Activated CD8-positive, alpha-beta memory T cell treated with anti-CD3 and anti-CD28 coated beads, Interleukin-2, amount 10 ng/mL, durations not matched to agents 7 days and 5 days (primary cell): ENCODE measurements at regions not wholly inside any gene's neighbourhood (a gene's known extent, or its start where the extent isn't known, plus 50 kb on each side); places are given as distances from the start of the nearest gene placed in this dataset.
"Not testable (repeated sequence)": the region's sequence is repeated elsewhere in the genome, so short reads cannot be mapped to it uniquely, and the experiment has no call there.

Experiments used
- ATAC-seq: fragments of 150-1000 bp; cut with Tn5 transposase; one replicate; pipeline ENCODE4 v1.10.0; 2021; ENCODE audit warnings: moderate library complexity
- CTCF ChIA-PET: fragments of 350-600 bp; sonication (Branson Sonifier 250); formaldehyde crosslinking; loops from one replicate; lab custom pipeline; 2021; ENCODE audit warnings: antibody characterized with exemption; lab: Charles Lee
- DNase-seq: peaks from one replicate; pipeline ENCODE4 v3.0.0-alpha.2; 2020
- H3K27ac Mint-ChIP-seq: one replicate; pipeline ENCODE4 v1.8.0; 2021; ENCODE audit warnings: mild to moderate bottlenecking, mixed read lengths
- H3K27me3 Mint-ChIP-seq: one replicate; pipeline ENCODE4 v1.8.0; 2021; ENCODE audit warnings: mixed read lengths
- H3K36me3 Mint-ChIP-seq: one replicate; pipeline ENCODE4 v1.8.0; 2021; ENCODE audit warnings: mild to moderate bottlenecking, mixed read lengths
- H3K4me1 Mint-ChIP-seq: one replicate; pipeline ENCODE4 v1.8.0; 2021; ENCODE audit warnings: mixed read lengths
- H3K4me3 Mint-ChIP-seq: one replicate; pipeline ENCODE4 v1.8.0; 2021; ENCODE audit warnings: mild to moderate bottlenecking, moderate library complexity, mixed read lengths
- H3K9me3 Mint-ChIP-seq: one replicate; pipeline ENCODE4 v1.8.0; 2022; ENCODE audit warnings: low read depth, mixed read lengths

GRCh38 chr7:127317447-127317961 is 64.8 kb upstream of the GRM8 start:
- CTCF ChIA-PET, result no interaction called here
- H3K9me3 Mint-ChIP-seq, result peaks cover 4% of the 10 kb centered on the region
- no peak overlapping the region for H3K4me3 Mint-ChIP-seq
- H3K4me1 Mint-ChIP-seq, result peaks cover 10% of the 10 kb centered on the region
- peaks cover 23% of the 10 kb centered on the region for H3K27me3 Mint-ChIP-seq
- H3K27ac Mint-ChIP-seq, result no peak overlapping the region
- H3K36me3 Mint-ChIP-seq, result peaks cover 1% of the 10 kb centered on the region
- DNase-seq, result no peak
- ATAC-seq, result no peak

GRCh38 chr7:127316819-127317218 is 64.1 kb upstream of the GRM8 start:
- H3K9me3 Mint-ChIP-seq, CTCF ChIA-PET, DNase-seq, H3K4me3 Mint-ChIP-seq, H3K4me1 Mint-ChIP-seq, H3K36me3 Mint-ChIP-seq, ATAC-seq, H3K27ac Mint-ChIP-seq: not testable (repeated sequence)
- H3K27me3 Mint-ChIP-seq, result peaks cover 23% of the 10 kb centered on the region

GRCh38 chr7:127304087-127304486 is 51.3 kb upstream of the GRM8 start:
- Mint-ChIP-seq H3K4me3 (no peak overlapping the region), H3K9me3 (no peaks in the 10 kb centered on the region), H3K36me3 (no peaks in the 10 kb centered on the region), H3K4me1 (no peaks in the 10 kb centered on the region), H3K27me3 (peaks cover 23% of the 10 kb centered on the region), H3K27ac (no peak overlapping the region)
- CTCF ChIA-PET, result interaction anchor here (1.0 to 1.8 kb wide), 3 partner anchors 12 to 19 kb away, joined by 3 to 4 read pairs (median 3); no protein-coding TSS in a partner anchor
- ATAC-seq, result no peak
- DNase-seq, result no peak

- no peaks in the 10 kb centered on the region for H3K36me3 Mint-ChIP-seq
- no peak for DNase-seq
- H3K4me3 Mint-ChIP-seq, result no peak overlapping the region
- H3K27me3 Mint-ChIP-seq, result peaks cover 33% of the 10 kb centered on the region
- no peaks in the 10 kb centered on the region for H3K4me1 Mint-ChIP-seq
- H3K27ac Mint-ChIP-seq, result no peak overlapping the region
- no peak for ATAC-seq
- CTCF ChIA-PET, result interaction anchor here (0.8 to 1.8 kb wide), 3 partner anchors 11 to 38 kb away, joined by 3 read pairs; no protein-coding TSS in a partner anchor
- H3K9me3 Mint-ChIP-seq, result no peaks in the 10 kb centered on the region
These were observed 50.4 kb upstream of the GRM8 start for GRCh38 chr7:127303102-127303501.
